HCT116 (cell line): ENCODE measurements at regions not wholly inside any gene's neighbourhood (a gene's known extent, or its start where the extent isn't known, plus 50 kb on each side); places are given as distances from the start of the nearest gene placed in this dataset.
"Not testable (repeated sequence)": the region's sequence is repeated elsewhere in the genome, so short reads cannot be mapped to it uniquely, and the experiment has no call there.

Experiments
- ATAC-seq: fragments of 200-7000 bp; cut with Tn5 transposase; 2 replicates; pipeline ENCODE4 v1.9.1; 2020; ENCODE audit warnings: mild to moderate bottlenecking, moderate library complexity
- BruUV-seq: library from RNA; stranded (reverse); fragments of 400-500 nt; replicated peaks from 2 replicates; lab custom pipeline; 2021; lab: Mats Ljungman, UMichigan
- CTCF ChIA-PET: fragments of 300-600 bp; sonication (Branson Sonifier 250); formaldehyde crosslinking; loops from one replicate; lab custom pipeline; 2021; ENCODE audit warnings: antibody characterized with exemption; lab: Charles Lee
- POLR2A ChIA-PET: fragments of 300-600, 350-600 bp; sonication (Branson Sonifier 250); formaldehyde crosslinking; loops from one replicate; lab custom pipeline; 2021; ENCODE audit warnings: antibody characterized with exemption; lab: Charles Lee
- RAD21 ChIA-PET, 2 experiments: fragments of 300-600 bp; sonication (Branson Sonifier 250); formaldehyde crosslinking; loops; one replicate each; lab custom pipeline; 2023; ENCODE audit warnings: low total read pairs in 2 of 2; ENCODE audit not compliant: uncharacterized antibody in 2 of 2, unreplicated experiment in 2 of 2, low non-redundant PET in 1 of 2; lab: Charles Lee
- DNase-seq: peaks from one replicate; pipeline ENCODE4 v3.0.0-alpha.2; 2010; ENCODE audit warnings: low read depth, low spot score
- H2AFZ ChIP-seq: fragments of 200-600 bp; shearing (Covaris generic), sonication (generic); 2 replicates; pipeline ENCODE4 v1.6.1; 2017; ENCODE audit warnings: low read depth, mixed run types, mixed read lengths, antibody characterized with exemption, low read length; ENCODE audit not compliant: poor library complexity, severe bottlenecking
- H3K27ac ChIP-seq: 2 replicates; pipeline ENCODE4 v1.5.1; 2012; ENCODE audit warnings: low read depth, low read length
- H3K27me3 ChIP-seq: fragments of 200-600 bp; sonication (generic); 2 replicates; pipeline ENCODE4 v1.6.1; 2016; ENCODE audit warnings: mixed run types, low read length, mixed read lengths; ENCODE audit not compliant: insufficient read depth
- H3K36me3 ChIP-seq, 2 experiments: fragments of 200-500 bp in 1 of 2; fragments of 200-600 bp in 1 of 2; sonication (Bioruptor generic) in 1 of 2; sonication (generic) in 1 of 2; 2 replicates each; pipeline versions ENCODE4 v1.5.1 to v1.6.1; 2014 to 2016; ENCODE audit warnings: low read length in 2 of 2, inconsistent platforms in 1 of 2, mixed read lengths in 1 of 2, mixed run types in 1 of 2; ENCODE audit not compliant: insufficient read depth in 2 of 2, control insufficient read depth in 1 of 2
- H3K4me1 ChIP-seq, 2 experiments: fragments of 200-600 bp in 1 of 2; sonication (generic) in 1 of 2; 2 replicates each; pipeline versions ENCODE4 v1.5.1 to v1.6.1; 2012 to 2017; ENCODE audit warnings: low read length in 2 of 2, inconsistent platforms in 1 of 2, mild to moderate bottlenecking in 1 of 2, mixed read lengths in 1 of 2, mixed run types in 1 of 2, moderate library complexity in 1 of 2; ENCODE audit not compliant: insufficient read depth in 2 of 2, control insufficient read depth in 1 of 2
- H3K4me2 ChIP-seq: fragments of 200-600 bp; sonication (generic); 2 replicates; pipeline ENCODE4 v1.6.1; 2017; ENCODE audit warnings: mixed run types, low read length, mixed read lengths
- H3K4me3 ChIP-seq, 2 experiments: fragments of 200-600 bp in 1 of 2; sonication (generic) in 1 of 2; replicated peaks in 1 of 2; 2 replicates each; pipeline ENCODE4 v1.5.1; 2011 to 2016; ENCODE audit warnings: low read length in 2 of 2, control low read depth in 1 of 2, low read depth in 1 of 2, mild to moderate bottlenecking in 1 of 2, mixed read lengths in 1 of 2, mixed run types in 1 of 2
- H3K79me2 ChIP-seq: fragments of 200-600 bp; sonication (generic); 2 replicates; pipeline ENCODE4 v1.6.1; 2017; ENCODE audit warnings: mild to moderate bottlenecking, mixed run types, low read length, moderate library complexity, mixed read lengths; ENCODE audit not compliant: insufficient read depth
- H3K9ac ChIP-seq: fragments of 200-600 bp; sonication (generic); 2 replicates; pipeline ENCODE4 v1.6.1; 2016; ENCODE audit warnings: low read length, mixed read lengths
- H3K9me2 ChIP-seq: fragments of 200-600 bp; sonication (generic), shearing (Covaris generic); 2 replicates; pipeline ENCODE4 v1.6.1; 2017; ENCODE audit warnings: mixed run types, mild to moderate bottlenecking, moderate library complexity; ENCODE audit not compliant: insufficient read depth
- H3K9me3 ChIP-seq, 2 experiments: fragments of 200-500 bp in 1 of 2; fragments of 200-600 bp in 1 of 2; sonication (Bioruptor generic) in 1 of 2; sonication (generic) in 1 of 2; 2 replicates each; pipeline ENCODE4 v1.6.1; 2014 to 2017; ENCODE audit warnings: low read length in 2 of 2, mixed read lengths in 2 of 2, inconsistent platforms in 1 of 2, low read depth in 1 of 2, mild to moderate bottlenecking in 1 of 2, mixed run types in 1 of 2, moderate library complexity in 1 of 2; ENCODE audit not compliant: control insufficient read depth in 1 of 2, insufficient read depth in 1 of 2
- H4K20me1 ChIP-seq: fragments of 200-600 bp; sonication (generic), shearing (Covaris generic); 2 replicates; pipeline ENCODE4 v1.6.1; 2017; ENCODE audit warnings: mixed run types, mild to moderate bottlenecking, moderate library complexity; ENCODE audit not compliant: insufficient read depth
- ATF3 ChIP-seq: IDR thresholded peaks from 2 replicates; pipeline ENCODE4 v1.6.1; 2012
- CBX3 ChIP-seq: IDR thresholded peaks from 2 replicates; pipeline ENCODE4 v1.6.1; 2012; ENCODE audit warnings: low read depth
- CEBPB ChIP-seq: IDR thresholded peaks from 2 replicates; pipeline ENCODE4 v1.6.1; 2012; ENCODE audit warnings: low read depth
- EGR1 ChIP-seq: IDR thresholded peaks from 2 replicates; pipeline ENCODE4 v1.6.1; 2012; ENCODE audit warnings: low read depth
- ELF1 ChIP-seq: IDR thresholded peaks from 2 replicates; pipeline ENCODE4 v1.6.1; 2012; ENCODE audit warnings: low read depth, borderline replicate concordance
- EZH2 ChIP-seq: fragments of 200-600 bp; sonication (generic); IDR thresholded peaks from 2 replicates; pipeline ENCODE4 v1.6.1; 2017; ENCODE audit warnings: antibody characterized with exemption, mixed run types
- EZH2phosphoT487 ChIP-seq: fragments of 200-600 bp; IDR thresholded peaks from 2 replicates; pipeline ENCODE4 v1.6.1; 2018; ENCODE audit warnings: antibody characterized with exemption, borderline replicate concordance
- JUND ChIP-seq: IDR thresholded peaks from 2 replicates; pipeline ENCODE4 v1.6.1; 2012
- POLR2A ChIP-seq: IDR thresholded peaks from 2 replicates; pipeline ENCODE4 v1.7.0; 2011; ENCODE audit warnings: borderline replicate concordance; ENCODE audit not compliant: insufficient read depth, insufficient read length; ENCODE audit errors: extremely low read depth
- POLR2AphosphoS5 ChIP-seq: IDR thresholded peaks from 2 replicates; pipeline ENCODE4 v1.6.1; 2011; ENCODE audit warnings: mild to moderate bottlenecking, low read depth, low read length, moderate library complexity
- SP1 ChIP-seq: IDR thresholded peaks from 2 replicates; pipeline ENCODE4 v1.6.1; 2012; ENCODE audit warnings: low read depth
- TCF7L2 ChIP-seq: IDR thresholded peaks from 2 replicates; pipeline ENCODE4 v1.7.0; 2011; ENCODE audit warnings: borderline replicate concordance, inconsistent platforms; ENCODE audit not compliant: insufficient read depth, insufficient read length; ENCODE audit errors: extremely low read depth
- ZBTB33 ChIP-seq: IDR thresholded peaks from 2 replicates; pipeline ENCODE4 v1.6.1; 2011; ENCODE audit warnings: mild to moderate bottlenecking, low read length, moderate library complexity; ENCODE audit not compliant: insufficient replicate concordance; ENCODE audit errors: extremely low read depth
- ZFX ChIP-seq: fragments of 450-650 bp; IDR thresholded peaks from 2 replicates; pipeline ENCODE4 v1.6.1; 2017
- intact Hi-C: fragments of 100-400 bp; cut with micrococcal nuclease; formaldehyde crosslinking; loops from 2 replicates; pipeline ENCODE4 v1.10.0; 2022

GRCh38 chrX:40366661-40367060, 214.1 kb upstream of the ATP6AP2 start:
- Histone ChIP-seq H4K20me1 (no peaks in the 10 kb centered on the region), H3K27me3 (no peaks in the 10 kb centered on the region), H3K4me1 (no peaks in the 10 kb centered on the region), H3K9me2 (no peaks in the 10 kb centered on the region), H3K4me2 (no peak overlapping the region), H3K36me3 (no peaks in the 10 kb centered on the region), H3K4me3 (no peak overlapping the region), H3K9me3 (no peaks in the 10 kb centered on the region), H3K9ac (no peak overlapping the region), H3K27ac (no peak overlapping the region), H3K79me2 (no peaks in the 10 kb centered on the region), H2AFZ (no peak overlapping the region)
- CTCF ChIA-PET, result no interaction called here
- POLR2A ChIA-PET, result no interaction called here
- TF ChIP-seq POLR2A (no peak), ELF1 (no peak), POLR2AphosphoS5 (no peak), ZBTB33 (no peak), EGR1 (no peak), JUND (no peak), CEBPB (no peak), TCF7L2 (no peak), EZH2 (no peak), CBX3 (no peak), ZFX (no peak), EZH2phosphoT487 (no peak), SP1 (no peak), ATF3 (no peak)
- no TSS peak for BruUV-seq
- no peak for ATAC-seq
- DNase-seq, result no peak
- intact Hi-C loops, result no loop called here
- RAD21 ChIA-PET, result no interaction called here

GRCh38 chrX:40362291-40362690, 218.5 kb upstream of the ATP6AP2 start:
- H3K4me2 ChIP-seq, intact Hi-C loops, H3K36me3 ChIP-seq, H3K4me3 ChIP-seq, H3K9me2 ChIP-seq, H3K4me1 ChIP-seq, H3K9ac ChIP-seq, CTCF ChIA-PET, H3K27ac ChIP-seq, H4K20me1 ChIP-seq, H2AFZ ChIP-seq, H3K79me2 ChIP-seq, RAD21 ChIA-PET, ATAC-seq, H3K27me3 ChIP-seq, DNase-seq, POLR2A ChIA-PET, H3K9me3 ChIP-seq, BruUV-seq: not testable (repeated sequence)
